ENCODE measurements at regions not wholly inside any gene's neighbourhood (a gene's known extent, or its start where the extent isn't known, plus 50 kb on each side); places are given as distances from the start of the nearest gene placed in this dataset.
"Not testable (repeated sequence)": the region's sequence is repeated elsewhere in the genome, so short reads cannot be mapped to it uniquely, and the experiment has no call there.

DNA sequence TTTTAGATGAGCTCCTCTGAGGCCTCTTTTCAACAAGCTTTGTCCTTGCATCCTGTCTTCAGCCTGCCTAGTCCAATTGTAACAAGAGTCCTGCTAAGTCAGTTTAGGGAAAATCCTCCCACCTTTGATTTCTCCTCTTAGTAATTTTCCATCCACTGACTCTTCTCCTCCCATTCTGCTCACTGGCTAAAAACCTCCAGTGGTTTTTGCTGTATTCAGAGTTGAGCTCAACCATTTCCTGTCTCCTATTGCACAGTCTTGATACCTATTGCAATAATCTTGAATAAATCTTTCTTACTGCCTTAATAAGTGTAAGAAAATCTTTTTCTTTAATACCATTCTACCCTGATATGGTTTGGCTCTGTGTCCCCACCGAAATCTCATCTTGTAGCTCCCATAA lies 117.8 kb upstream of the ENPP6 start:
- no peak for DNase-seq (ENCODE audit: low spot score)

DNA sequence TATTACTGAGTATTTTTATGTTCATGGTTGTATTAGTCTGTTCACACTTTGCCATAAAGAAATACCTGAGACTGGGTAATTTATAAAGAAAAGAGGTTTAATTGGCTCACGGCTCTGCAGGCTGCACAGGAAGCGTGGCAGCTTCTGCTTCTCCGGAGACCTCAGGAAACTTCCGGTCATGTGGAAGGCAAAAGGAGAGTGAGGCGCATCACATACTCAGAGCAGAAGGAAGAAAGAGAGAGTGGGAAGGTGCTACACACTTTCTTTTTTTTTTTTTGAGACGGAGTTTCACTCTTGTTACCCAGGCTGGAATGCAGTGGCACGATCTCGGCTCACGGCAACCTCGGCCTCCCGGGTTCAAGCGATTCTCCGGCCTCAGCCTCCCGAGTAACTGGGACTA lies 115.8 kb upstream of the ENPP6 start:
- DNase-seq (ENCODE audit: low spot score): not testable (repeated sequence)

DNA sequence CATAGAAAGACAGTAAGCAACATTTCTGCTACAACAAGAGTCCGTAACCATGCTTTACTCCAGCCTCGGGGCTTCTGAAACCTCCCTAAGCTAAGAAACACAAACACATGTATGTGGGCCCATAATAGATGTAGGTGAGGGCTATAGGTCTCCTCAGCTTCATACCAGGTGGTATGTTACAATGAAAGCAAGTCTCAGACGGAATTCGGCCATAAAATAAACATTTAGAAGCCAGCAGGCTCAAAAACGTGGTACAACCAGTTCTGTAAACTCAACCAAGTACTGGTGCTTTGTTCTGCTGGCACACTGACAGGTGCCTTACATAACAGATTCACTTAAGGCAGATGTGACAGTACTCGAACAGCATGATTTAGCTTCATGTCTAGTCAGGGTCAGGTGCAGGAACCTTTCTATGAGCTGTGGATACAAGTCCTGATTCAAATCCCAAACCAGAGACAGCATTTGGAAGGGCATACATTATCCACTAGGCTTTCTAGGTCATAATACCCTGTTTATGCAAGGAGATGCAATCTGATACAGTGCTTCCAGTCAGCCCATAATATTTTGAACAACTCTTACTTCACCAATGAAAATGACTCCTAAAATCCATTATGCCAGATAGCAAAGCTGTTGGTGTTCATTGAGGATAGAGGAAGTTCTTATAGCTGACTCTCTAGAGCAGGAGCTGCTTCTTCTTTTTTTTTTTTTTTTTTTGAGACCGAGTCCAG lies 113.8 kb upstream of the ENPP6 start:
- no peak for DNase-seq (ENCODE audit: low spot score)

DNA sequence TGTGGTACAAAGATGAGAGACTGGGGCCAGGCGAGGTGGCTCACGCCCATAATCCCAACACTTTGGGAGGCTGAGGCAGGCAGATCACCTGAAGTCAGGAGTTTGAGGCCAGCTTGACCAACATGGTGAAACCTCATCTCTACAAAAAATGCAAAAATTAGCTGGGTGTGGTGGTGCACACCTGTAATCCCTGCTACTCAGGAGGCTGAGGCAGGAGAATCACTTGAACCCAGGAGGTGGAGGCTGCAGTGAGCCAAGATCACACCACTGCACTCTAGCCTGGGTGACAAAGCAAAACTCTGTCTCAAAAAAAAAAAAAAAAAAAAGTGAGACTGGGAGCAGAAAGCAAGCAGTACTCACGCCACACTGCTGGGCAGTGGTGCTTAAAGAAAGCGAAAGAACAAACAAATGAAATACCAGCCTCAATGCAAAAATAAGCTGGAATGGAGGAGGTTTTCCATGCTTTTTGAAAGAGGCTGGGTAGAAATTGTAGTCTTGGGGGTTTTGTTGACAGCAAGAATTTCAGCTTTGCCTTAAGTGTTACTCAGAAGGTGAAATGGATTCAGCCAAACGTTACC lies 112.9 kb upstream of the ENPP6 start:
- DNase-seq (ENCODE audit: low spot score): not testable (repeated sequence)

DNA sequence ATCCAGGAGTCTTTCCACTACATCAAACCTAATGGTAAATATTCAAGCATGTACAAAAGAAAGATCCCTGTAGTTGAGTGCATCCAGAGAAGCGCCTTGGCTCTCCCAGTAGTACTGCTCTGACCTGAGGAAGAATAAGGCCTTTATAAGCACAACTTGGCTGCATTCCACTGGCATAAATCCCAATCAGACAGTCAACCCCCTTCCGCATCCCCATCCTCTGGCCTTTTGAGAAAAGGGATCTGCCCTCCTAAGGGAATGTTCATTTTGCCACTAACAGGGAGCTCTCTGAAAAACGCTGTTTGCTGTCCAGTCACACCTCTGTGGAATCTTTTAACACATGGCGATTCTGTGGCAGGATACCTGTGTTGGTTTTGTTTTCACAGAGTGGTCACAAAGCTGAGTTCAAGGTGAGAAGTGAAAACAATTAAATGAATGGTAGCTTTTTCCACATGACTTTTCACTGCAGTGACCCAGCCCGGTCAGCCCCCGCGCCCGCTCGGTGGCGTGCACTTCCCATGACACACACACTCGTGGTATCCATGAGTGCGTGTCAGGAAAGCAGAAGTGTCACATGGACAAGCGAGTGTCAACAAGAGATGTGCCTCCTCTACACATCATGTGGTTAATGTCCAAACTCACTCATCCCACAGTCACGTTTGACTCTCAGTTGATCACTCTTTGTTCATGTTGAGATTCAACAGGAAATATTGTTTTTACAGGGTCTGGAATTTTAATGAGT lies 112.2 kb upstream of the ENPP6 start:
- DNase-seq (ENCODE audit: low spot score): no peak

DNA sequence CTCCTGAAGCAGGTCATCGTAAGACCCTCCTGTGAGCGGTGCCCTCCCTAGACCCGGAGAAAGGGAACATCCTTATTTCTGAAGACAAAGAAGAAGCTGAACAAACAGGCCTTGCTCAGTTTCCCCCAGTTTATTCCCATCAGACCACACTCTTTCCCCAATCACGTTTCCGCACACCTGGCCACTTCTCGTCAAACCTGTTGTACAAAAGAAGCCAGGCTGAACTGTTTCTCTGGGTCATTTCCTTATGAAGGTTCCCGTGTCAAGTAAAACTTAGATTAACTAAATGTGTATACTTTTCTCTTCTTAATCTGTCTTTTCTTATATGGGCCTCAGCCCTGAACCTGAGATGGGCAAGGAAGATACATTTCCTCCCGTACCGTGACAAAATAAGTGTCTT lies 111.6 kb upstream of the ENPP6 start:
- no peak for DNase-seq (ENCODE audit: low spot score)

DNA sequence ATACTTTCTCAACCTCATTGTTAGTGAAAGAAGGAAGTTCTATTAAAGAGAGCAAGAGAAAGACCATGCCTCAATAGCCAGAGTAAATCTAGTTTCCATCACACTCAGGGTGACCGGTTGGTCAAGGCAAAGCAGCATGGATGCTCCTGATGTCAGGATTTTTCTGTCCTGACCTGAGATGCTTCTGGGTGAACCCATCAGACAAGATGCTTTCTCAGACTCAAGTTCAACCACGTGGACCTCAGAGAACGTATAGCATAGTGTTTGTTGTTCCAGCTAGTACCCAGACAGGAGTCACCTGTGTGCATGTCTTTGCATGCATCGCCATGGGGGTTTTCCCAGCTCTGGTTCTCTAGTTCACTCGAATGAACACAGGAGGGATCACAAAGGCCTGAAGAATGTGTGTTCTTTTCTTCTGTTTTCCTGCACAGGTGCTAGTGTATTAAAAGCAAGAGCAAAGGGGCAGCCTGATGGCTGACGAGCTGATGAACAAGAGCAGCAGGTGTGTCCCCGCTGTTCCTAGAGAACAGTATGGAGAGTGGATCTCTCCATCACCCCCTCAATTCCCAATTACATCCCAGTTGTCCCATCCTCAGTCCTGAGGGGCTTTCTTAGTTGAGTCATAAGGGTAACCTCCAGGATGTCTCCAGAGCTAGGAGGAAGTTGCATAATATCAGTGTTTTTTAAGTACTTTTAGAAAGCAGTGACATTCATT lies 110.5 kb upstream of the ENPP6 start:
- DNase-seq (ENCODE audit: low spot score): no peak

DNA sequence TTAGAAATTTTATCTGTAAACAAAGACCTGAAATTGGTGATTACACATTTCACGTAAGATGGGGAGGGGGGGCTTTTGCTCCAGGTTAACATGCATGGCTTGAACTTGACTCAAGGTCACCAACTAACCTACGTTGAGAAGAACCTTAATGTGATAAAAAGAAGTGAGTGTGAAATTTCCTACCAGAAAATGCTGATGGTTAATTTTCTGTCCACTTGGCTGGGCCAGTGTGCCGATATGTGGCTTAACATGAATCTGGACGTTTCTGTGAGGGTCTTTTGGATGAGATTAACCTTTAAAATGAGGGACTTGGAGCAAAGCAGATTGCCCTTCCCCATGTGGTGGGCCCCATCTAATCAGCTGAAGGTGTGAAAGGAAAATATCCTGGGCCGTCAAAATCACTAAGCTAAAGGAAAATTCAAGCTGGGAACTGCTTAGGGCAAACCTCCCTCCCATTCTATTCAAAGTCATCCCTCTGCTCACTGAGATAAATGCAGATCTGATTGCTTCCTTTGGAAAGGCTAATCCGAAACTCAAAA lies 107.3 kb upstream of the ENPP6 start:
- DNase-seq (ENCODE audit: low spot score): no peak

DNA sequence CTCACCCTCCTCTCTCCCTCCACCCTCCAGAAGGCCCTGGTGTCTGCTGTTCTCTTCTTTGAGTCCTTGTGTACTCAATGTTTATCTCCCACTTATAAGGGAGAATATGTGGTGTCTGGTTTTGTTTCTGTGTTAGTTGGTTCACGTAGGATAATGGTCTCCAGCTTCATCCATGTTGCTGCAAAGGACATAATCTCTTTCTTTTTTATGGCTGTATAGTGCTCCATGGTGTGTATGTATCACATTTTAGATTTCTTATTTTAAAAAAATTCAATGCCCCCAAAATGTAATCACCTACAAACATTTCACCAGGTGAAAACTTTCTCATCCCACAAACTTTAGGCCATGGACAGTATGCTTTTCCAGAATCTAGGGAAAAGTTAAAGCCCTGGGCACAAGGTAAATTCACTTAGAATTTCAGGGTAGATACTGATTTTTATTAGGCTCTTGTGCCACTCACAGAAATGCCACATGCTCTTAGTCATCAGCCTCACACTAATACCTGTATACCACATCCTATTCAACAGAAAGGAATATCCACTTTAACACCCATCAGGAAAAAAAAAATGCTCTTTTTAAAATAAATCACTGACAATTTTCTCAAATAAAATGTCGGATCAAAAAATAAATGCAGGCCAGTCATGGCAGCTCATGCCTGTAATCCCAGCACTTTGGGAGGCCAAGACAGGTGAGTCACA lies 104.8 kb upstream of the ENPP6 start:
- DNase-seq (ENCODE audit: low spot score): no peak

DNA sequence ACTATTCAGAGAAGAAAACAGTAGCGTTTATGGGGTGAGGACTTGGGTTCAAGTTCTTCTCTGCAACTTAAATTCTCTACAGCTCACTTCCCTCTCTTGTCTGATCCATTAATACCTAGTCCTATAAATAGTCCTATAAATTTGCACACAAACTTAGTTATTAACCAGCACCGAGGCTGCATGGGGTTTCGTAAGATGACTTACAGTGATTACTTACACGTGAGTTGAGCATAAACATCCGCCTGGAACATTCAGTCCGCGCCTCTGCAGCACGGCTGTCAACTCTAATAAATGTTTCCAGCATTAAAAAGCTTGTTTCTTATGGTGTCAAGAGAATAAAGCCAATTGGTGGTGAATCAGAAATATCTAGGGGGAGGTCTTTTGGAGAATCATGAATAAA lies 103.0 kb upstream of the ENPP6 start:
- no peak for DNase-seq (ENCODE audit: low spot score)

DNA sequence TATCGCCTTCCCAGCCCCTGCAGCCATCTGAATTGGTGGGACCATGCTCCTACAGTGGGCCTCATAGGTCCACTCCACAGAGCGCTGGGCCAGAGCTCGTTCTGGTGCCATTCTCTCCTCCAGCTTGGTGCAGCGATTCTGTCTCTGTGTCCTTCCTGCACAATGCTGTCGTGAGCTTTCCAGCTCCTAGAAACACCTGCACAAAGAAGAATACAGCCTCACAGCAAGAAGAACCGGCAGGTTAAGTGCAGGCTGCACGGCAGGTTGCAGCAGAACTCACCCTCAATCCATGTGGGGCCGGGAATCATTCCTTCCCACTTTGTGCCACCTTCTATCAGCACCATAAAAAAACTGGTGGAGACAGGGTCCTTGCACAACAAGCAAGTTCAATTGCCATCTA lies 101.2 kb upstream of the ENPP6 start:
- no peak for DNase-seq (ENCODE audit: low spot score)

DNA sequence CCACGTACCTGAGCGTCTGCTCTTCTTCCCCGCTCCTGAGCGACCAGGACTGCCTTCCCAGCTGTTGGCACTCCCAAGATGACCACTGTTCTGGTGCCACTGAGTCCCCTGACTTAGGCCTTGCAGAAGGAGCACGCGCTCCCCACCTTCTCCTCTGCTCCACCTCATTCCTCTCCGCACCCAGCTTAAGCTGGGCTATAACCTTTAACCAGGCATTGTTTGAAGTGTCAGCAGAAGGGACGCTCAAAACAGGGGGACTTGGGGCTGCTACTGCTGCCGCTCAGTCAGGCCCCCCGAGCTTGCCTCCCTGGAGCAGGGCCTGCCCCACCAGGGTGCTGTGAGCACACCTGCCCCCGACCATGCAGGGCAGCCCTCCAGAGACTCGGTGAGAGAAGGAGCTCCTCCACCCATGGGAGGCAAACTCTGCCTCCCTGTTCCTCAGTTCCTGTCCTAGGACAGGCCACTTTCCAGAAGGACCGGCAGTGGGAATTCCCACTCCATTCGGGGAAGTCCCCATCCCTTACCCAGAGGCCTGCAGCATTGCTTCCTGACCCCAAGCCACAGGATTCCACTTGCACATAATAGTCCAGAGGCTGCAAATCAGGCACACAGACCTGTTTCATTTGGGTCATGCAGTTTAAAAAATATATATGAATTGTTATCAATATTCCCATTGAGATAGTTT lies 99.7 kb upstream of the ENPP6 start:
- no peak for DNase-seq (ENCODE audit: low spot score)

DNA sequence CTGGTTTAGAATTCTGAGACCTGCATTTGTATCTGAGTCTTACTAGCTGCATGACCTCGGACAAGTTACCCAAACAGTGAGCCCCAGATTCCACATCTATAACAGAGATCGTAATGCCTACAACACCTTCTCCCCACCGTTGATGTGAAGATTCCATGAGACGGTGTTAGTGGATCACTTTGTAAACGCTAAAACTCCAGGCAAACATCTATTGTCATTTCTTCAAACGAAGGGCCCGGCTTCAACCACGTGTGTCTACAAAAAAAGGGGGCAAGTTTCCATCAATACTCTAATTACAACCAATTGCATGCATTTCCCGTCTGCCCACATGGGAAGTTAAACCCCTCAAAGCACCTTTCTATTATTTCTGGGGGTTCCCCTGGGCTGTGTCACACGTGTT lies 99.1 kb upstream of the ENPP6 start:
- DNase-seq (ENCODE audit: low spot score): no peak

DNA sequence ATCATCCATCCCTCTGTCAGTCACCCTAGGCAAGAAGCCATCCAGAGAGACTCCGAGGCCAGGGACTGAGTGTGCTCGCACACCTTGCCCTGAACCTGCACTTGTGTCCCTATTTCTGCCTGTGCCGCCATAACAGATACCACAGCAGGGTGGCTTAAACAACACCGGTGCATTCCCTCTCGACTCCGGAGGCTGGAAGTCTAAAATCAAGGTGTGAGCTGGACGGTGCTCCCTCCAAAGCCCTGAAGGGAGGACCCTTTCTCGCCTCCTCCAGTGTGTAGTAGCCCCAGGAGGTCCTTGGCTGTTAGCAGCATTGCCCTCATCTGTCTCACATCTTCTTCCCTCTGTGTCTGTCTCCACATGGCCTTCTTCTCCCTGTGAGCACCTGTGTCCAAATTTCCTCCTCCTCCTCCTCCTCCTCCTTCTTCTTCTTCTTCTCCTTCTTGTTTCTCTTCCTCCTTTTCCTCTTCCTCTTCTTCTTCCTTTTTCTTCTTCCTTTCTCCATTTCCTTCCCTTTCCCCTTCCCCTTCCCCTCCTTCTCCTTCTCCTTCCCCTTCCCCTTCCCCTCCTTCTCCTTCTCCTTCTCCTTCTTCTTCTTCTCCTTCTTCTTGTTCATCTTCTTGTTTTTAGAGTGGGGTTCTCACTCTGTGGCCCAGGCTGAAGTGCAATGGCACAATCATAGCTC lies 98.1 kb upstream of the ENPP6 start:
- no peak for DNase-seq (ENCODE audit: low spot score)

DNA sequence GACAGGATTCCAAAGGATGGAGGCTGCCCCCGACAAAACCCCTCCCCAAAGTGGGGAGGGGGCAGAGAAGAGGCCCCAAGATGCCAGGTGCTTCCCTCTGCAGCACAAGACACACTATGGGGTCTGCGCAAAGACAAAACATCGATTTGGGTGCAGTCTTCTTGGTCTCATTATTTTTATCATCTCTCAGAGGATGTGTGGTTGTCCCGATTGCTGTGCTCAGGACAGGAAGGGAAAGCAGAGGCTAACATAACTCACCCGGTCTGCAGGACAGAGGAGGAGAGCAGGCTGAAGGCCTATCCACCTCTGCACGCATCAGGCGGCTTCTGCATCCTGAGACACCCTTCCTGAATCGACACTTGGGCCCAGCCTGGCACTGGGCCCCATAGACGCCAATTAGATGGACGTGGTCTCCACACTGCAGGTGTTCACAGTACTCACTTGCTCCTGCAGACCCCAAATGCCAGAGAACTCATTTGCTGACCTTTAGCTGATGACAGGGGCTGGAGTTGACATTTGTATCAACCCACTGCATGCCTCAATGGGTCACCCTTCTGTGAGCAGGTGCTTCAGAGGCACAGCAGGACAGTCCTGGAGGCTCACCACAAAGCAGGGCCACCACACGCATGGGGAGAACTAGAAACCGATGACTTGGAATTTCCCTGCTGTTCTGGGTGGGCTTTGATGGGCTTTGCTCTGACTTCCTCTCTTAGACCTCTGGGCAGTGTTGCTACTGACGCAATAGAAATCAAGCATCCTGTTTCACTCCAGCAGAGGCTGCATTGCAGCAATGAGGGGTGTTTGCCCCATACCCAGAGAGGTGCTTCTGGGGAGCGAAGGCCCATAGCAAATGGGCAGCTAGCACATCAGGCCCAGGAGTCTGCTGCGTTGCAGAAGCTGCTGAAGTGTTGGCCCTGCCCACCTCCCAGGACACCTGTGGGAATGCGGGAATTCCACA lies 96.3 kb upstream of the ENPP6 start:
- DNase-seq (ENCODE audit: low spot score): no peak

DNA sequence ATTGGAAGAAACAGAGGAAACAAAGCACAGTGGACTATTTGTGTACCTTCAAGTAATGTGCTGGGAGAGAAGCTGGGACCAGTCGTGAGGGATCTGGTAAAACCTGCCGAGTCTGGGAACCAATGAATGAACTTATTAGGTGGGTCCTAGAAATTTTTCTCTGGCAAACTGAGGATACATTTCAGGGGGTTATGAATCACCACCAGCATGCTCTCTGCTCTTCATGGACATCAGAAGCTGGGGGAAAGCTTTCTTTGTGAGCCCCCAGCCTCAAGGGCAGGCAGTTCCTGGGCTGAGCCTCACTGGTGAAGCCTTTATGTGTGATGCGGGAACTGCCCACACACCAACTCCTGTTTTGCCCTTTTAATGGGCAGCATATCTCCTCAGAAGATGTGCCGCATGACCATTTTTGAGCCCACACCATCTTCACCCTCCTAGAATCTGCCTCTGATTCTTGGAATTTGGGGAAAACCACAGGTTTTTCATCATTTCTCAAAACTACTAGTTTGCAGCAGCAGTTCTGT lies 95.4 kb upstream of the ENPP6 start:
- no peak for DNase-seq (ENCODE audit: low spot score)

DNA sequence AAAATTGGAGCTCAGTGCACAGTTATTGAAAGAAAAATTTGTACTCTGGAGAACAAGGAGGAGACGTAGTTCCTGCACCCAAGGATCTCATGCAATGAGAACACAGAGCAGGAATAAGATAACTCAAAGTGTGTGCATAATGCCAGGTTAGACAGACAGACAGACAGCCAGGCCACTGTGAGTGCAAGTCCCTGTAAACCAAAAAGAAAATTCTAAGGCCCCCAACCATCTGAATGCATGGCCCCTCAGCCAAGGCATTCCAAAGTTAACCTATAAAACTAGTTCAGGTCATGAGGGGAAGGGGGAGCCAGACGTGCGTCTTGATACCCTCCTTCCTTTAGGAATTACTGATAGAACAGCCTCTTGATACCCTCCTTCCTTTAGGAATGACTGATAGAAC lies 94.5 kb upstream of the ENPP6 start:
- no peak for DNase-seq (ENCODE audit: low spot score)

DNA sequence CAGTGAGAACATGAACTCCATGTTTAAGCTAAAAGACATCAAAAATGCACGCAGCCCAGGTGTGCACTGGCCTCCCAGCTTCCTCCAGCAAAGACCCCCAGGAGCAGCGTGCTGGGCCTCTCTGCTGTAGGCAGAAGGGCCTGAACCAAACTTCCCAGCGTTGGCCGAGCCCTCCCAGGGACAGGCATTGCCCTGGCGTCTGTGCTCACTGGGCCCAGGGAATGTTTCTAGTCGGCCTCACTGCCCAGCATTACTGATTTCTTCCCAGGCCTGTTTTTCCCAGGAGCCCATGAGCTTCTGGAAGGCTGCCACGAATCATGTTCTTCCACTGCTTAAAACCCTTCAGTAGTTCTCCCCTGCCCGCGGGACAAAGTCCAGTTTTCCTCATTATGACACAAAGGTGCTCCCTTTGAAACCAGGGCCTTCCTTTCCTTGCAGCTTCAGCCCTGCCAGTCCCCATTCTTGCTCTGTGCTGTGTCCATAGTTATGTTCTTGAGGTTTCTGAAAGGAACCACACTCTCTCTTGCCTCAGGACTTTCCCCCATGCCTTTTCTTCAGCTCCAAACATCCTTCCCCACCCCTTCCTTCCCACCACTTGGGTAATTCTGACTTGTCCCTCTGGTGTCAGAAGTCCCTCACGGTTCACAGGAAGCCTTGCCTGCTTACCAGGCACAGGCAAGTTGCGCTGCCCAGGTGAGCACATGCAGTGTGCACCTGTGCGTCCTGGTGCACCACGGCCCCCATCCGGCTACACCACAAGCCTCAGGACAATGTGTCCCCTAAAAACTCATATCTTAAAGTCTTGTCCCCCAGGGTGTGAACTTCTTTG lies 93.4 kb upstream of the ENPP6 start:
- no peak for DNase-seq (ENCODE audit: low spot score)
